HS-5 (cell line): ENCODE measurements at regions not wholly inside any gene's neighbourhood (a gene's known extent, or its start where the extent isn't known, plus 50 kb on each side); places are given as distances from the start of the nearest gene placed in this dataset.
"Not testable (repeated sequence)": the region's sequence is repeated elsewhere in the genome, so short reads cannot be mapped to it uniquely, and the experiment has no call there.

Source experiments
- DNase-seq: peaks from one replicate; pipeline ENCODE4 v3.0.0-alpha.2; 2012; ENCODE audit warnings: low read depth

GRCh38 chr5:167902298-167902697 is 389.1 kb upstream of the WWC1 start:
- no peak for DNase-seq

DNA sequence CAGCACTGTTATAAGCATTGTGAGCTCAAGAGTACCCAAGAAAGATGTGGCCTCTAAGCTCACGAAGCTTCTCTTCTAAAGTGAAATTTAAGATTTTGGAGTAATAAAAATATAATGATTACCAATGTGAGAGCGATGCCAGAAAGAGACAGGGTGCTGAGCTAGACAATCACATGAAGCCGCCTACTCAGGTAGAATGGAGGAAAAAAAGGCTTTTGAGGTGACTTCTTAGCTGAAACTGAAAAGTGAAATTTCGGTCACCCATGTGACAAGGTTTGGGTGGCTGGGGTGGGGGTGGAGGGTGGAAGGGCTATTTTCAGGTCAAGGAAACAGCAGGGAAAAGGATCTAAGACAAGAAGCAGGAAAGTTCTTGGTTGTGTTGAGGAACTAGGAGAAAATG is 388.2 kb upstream of the WWC1 start:
- DNase-seq = no peak

GRCh38 chr5:167903659-167904058 is 387.8 kb upstream of the WWC1 start:
- no peak for DNase-seq

DNA sequence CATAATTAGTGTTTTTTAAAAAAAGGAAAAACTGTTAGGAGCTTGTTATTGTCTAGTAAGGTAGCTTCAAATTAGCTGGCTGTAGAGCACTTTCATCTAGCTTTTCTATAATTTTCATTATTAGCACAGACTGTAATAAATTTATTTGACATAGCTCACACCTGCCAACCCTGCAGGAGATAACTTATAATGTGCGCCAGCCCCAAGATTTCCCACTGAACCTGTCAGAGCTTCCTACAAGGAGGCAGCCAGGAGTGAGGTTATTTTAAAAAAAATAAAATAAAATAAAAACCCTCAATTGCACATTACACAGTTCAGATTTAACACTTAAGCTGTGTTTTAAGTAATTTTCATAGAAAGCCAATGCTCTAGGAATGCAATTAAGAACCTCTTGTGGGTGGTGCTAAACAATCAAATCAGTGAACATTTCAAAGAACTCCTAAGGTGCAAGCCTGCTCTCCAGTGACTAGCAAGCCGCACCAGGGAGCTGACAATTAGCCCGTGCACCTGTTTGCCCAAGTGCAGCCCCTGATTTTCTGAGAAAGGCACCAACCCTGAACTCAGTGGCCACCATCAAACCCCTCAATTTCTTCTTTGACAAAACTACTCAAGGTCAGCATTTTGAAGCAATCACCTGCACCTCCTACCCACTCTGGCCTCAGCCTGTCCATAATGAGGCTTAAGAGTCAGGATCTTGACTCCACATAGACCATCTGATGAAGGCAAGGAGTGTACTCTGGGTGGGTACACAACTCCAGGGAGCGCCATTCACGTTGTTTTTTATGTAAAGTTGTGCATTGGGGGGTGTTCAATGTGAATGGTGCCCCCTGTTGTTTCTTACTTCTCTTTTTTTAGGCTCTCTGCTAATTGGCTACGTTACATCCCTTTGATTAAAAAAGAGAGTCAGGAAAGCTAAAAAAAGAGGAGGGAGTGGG is 385.3 kb upstream of the WWC1 start:
- DNase-seq = no peak

DNA sequence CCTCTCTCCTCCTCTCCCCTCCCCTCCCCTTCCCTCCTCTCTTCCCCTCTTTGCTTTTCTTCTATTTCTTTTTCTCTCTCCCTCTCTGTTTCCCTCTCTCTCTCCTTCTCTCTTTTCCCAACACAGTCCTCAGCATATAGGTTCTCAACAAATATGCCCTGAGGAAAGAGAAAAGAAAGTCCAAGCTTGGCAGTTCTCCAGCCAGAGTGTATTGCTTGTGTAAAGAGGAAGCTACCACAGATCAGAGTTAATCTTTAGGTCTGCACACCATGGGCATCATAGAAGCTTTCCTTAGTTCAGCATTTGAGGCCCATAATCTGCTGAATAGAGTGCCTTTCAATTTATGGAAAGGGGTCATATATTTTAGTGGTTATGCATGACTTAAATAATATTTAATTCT is 382.8 kb upstream of the WWC1 start:
- no peak for DNase-seq

DNA sequence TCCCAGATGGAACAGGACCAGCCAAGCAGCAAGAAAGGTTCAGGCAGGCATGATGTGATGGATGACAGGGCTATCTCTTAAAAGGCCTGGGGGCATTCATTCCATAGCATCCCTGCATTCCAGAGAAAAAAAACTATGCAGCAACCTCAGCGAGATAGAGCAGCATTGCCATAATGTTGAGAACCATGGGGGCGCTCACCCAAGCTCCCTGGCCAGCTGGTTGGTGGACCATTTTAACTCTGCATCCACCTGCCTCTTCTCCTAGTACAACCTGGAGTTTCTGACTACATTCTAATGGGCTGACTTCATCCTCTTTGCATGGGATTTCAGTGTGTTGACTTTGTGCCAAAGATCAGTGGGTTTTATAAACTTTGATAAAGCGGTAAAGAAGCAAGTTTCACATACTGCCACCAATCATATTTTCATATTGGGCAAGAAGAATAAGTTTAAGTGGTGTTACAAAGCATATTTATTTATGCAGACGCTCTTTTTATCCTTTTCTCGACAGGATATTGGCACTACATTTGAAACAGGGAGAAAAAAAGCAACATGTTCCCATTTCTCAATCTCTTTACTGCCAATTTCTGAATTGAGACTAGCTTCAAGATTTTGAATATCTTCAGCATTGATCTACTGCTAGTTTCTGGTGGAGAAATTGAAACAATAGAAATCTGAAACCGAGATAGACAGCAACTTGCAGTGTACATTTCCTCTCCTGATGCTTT is 378.3 kb upstream of the WWC1 start:
- DNase-seq = no peak

- no peak for DNase-seq
Observed at GRCh38 chr5:167915237-167915636, 376.2 kb upstream of the WWC1 start.

DNA sequence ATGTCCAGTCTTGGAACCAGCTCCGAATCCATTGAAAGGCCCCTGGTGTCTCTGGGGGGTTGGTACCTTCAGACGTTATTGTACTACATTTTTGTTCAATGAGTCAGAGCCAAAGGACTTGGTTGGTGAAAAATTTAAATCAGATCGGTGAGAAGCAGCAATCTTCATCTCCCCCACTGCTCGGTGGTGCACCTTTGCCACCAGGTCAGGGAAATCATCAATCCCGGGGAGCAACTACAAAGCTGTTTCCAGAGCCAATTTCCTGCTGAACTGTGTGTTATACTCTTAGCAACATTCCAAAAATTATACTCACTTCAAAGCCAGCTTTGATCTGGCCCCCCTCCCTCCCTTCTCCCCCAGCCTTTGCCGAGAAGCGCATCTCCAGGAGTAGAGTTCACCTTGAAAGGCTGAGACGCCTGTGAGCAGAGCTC is 375.2 kb upstream of the WWC1 start:
- no peak for DNase-seq

- DNase-seq = no peak
Observed at GRCh38 chr5:167916706-167917105, 374.7 kb upstream of the WWC1 start.

DNA sequence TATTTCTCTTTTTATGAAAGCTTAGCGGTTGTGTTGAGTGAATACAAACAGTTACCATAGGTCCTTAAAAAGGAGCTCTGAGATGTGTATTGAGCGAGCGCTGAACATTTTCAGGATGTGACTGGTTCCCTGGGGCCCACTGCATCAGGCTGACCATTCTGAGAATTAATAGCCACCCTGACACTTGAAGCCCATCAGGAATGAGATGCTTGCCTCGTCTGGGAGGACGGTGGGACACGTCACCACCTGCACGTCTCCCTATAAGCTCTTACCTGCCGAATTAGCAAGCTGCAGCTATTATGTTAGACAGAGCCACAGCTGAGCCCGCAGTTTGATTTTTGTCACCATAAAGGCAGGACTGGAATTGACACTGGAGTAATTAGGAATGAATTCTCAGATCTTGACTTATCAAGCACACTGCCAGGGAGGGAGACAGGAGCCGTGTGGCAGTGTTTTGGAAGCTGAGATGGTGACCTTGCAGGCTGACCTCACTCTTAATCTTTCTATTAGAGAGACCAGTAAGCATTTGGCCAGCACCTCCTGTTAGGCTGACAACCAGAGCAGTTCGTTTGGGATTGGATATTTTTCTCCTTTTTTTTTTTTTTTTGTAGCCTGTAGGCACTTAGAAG is 373.1 kb upstream of the WWC1 start:
- no peak for DNase-seq

DNA sequence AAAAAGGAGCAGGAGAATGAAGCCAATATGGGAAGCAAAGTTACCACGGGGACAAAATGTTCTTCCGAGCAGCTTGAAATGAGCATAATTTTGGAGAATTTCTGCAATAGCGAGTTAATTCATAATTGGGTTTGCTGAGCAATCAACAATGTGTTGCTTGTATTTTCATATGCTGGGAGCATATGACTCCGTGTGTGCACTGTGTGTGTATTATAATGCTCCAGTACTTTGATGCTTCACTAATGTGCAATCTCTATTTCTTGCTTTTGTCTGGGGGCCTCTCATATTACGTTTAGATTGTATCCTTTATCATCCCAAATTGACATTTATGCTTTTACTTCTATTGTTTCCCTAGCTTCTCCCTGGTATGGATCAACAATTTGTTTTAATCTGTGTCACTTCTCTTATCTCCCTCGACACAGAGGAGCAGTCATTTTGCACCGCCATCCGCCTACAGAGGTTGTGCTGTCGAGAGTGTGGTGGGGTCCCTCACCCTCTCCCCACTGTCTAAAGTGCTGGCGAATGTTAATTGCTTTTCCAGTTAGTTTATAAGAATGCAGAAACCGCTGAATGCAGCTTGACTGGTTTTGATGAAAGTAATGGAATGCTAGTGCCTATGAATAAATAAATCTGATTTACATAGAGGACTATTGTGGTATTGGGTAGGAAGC is 372.5 kb upstream of the WWC1 start:
- DNase-seq = no peak

DNA sequence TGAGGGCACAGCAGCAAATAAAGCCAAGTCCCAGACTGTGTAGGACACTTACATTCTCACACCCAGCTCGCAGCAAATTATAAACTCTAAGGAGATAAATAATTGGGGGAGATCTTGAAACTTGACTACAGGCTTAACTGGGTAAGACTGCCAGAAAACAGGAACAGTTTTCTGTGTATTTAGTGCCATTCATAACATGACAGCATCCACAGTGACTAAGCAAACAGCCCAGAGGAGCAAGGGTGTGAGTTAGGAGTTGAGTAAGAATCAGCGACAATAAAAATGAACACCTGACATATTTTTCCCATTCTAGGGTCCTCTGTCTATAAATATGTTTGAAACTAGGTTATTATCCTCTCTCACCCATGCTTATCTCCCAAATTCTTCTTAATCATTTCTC is 370.9 kb upstream of the WWC1 start:
- no peak for DNase-seq

GRCh38 chr5:167921796-167922195 is 369.6 kb upstream of the WWC1 start:
- no peak for DNase-seq

- DNase-seq = no peak
Observed at GRCh38 chr5:167923396-167923795, 368.0 kb upstream of the WWC1 start.

GRCh38 chr5:167929841-167930240 is 361.6 kb upstream of the WWC1 start:
- DNase-seq = no peak

DNA sequence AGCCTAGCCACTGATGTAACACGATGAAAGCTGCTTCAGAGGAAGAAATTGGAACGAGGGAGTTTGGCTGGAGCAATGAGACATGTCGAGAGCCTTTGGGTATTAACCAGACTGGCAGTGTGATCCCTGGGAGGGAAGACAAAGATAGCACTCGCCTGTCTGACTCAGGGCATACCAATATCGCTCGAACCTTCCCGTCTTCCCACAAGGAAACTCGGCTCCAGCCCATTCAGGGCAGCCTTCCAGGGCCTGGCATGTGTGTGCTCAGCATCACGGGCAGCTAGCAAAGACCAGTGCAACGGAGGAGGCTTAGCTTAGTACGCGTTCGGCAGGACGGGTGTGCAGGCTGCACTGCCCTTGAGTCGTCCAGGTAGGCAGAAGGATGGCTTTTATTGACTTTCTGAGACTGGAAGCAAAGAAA is 356.9 kb upstream of the WWC1 start:
- no peak for DNase-seq

DNA sequence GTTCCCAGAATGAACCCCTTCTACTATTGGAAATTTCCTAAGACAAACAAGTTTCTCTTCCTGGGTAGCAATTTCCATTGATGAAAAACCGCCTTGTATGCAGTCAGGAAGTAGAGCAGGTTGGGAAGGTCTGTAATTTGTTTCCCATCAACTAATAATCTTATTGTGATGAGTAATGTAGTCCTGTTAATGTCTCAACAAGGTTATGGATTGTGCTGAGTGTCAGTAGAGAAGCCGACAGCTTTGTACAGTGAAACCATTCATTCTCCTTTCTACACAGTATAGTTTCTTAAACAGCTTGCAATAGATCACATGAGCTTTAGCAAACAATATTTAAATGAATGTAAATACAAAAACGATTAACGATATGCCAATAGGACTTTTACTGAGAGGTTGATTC is 355.4 kb upstream of the WWC1 start:
- no peak for DNase-seq

- DNase-seq = no peak
Observed at GRCh38 chr5:167936944-167937634, 354.4 kb upstream of the WWC1 start.

DNA sequence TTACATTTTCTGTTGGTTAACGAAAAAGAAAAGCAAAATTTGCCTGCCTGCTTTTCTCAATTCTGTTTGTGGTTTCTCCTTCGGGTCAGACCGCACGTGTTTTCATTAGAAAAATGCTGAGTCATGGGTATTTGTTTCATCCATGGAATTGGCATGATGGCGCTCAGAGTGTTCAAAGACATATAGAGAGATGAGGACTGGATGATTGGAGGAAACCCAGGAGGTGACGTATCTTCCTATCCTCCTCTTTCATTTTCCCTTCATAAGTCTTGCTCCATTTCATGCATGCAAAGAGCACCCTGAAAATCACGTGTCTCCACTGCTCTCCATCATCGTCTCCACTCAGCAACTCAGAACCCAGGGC is 353.8 kb upstream of the WWC1 start:
- no peak for DNase-seq

GRCh38 chr5:167939686-167940085 is 351.8 kb upstream of the WWC1 start:
- peak; percentile 84 for DNase-seq

GRCh38 chr5:167940911-167941310 is 350.5 kb upstream of the WWC1 start:
- DNase-seq = no peak

- not testable (repeated sequence) for DNase-seq
Observed at GRCh38 chr5:167941556-167941955, 349.9 kb upstream of the WWC1 start.
